GM12891 (cell line): ENCODE measurements at regions not wholly inside any gene's neighbourhood (a gene's known extent, or its start where the extent isn't known, plus 50 kb on each side); places are given as distances from the start of the nearest gene placed in this dataset.
"Not testable (repeated sequence)": the region's sequence is repeated elsewhere in the genome, so short reads cannot be mapped to it uniquely, and the experiment has no call there.

Experiments used
- DNase-seq: peaks from one replicate; pipeline ENCODE4 v3.0.0; 2011; ENCODE audit warnings: low spot score; ENCODE audit not compliant: insufficient read length
- FAIRE-seq: peaks from 2 replicates; lab custom pipeline; 2011; peaks lifted over from hg19 to GRCh38; lab: Jason Lieb, UNC
- PAX5 ChIP-seq: IDR thresholded peaks from 2 replicates; pipeline ENCODE4 v1.6.1; 2011; ENCODE audit warnings: low read length, moderate library complexity, mild to moderate bottlenecking; ENCODE audit not compliant: insufficient read depth, severe bottlenecking
- POLR2A ChIP-seq: IDR thresholded peaks from 2 replicates; pipeline ENCODE4 v1.6.1; 2011; ENCODE audit warnings: low read depth, low read length, control low read depth
- POLR2AphosphoS5 ChIP-seq: IDR thresholded peaks from 2 replicates; pipeline ENCODE4 v1.6.1; 2011; ENCODE audit warnings: low read depth, low read length, control low read depth
- POU2F2 ChIP-seq: IDR thresholded peaks from 2 replicates; pipeline ENCODE4 v1.6.1; 2011; ENCODE audit warnings: low read depth, mild to moderate bottlenecking, control low read depth, low read length, moderate library complexity
- SPI1 ChIP-seq: IDR thresholded peaks from 2 replicates; pipeline ENCODE4 v1.6.1; 2011; ENCODE audit warnings: low read depth, low read length, control low read depth
- TAF1 ChIP-seq: IDR thresholded peaks from 2 replicates; pipeline ENCODE4 v1.6.1; 2011; ENCODE audit warnings: low read depth, low read length, control low read depth

- no peak for DNase-seq
- no peak for FAIRE-seq
- TF ChIP-seq PAX5 (no peak), POU2F2 (no peak), SPI1 (no peak), POLR2AphosphoS5 (no peak), POLR2A (no peak), TAF1 (no peak)
Measured at GRCh38 chr18:15005313-15006130, 257.6 kb downstream of the ANKRD30B start.

GRCh38 chr18:15006616-15007015 is 258.6 kb downstream of the ANKRD30B start:
- FAIRE-seq, DNase-seq: not testable (repeated sequence)

GRCh38 chr18:15026041-15026440 is 278.1 kb downstream of the ANKRD30B start:
- DNase-seq, FAIRE-seq: not testable (repeated sequence)

- not testable (repeated sequence) for DNase-seq, FAIRE-seq
Measured at GRCh38 chr18:15028037-15028436, 280.1 kb downstream of the ANKRD30B start.

- DNase-seq, FAIRE-seq: not testable (repeated sequence)
Measured at GRCh38 chr18:15060279-15060880, 312.4 kb downstream of the ANKRD30B start.

GRCh38 chr18:15061289-15061896 is 313.4 kb downstream of the ANKRD30B start:
- not testable (repeated sequence) for DNase-seq, FAIRE-seq

GRCh38 chr18:15066434-15066833 is 318.5 kb downstream of the ANKRD30B start:
- not testable (repeated sequence) for DNase-seq, FAIRE-seq

- FAIRE-seq, DNase-seq: not testable (repeated sequence)
Measured at GRCh38 chr18:15071311-15071710, 323.3 kb downstream of the ANKRD30B start.
